ENCODE measurements at regions not wholly inside any gene's neighbourhood (a gene's known extent, or its start where the extent isn't known, plus 50 kb on each side); places are given as distances from the start of the nearest gene placed in this dataset.

GRCh38 chr2:30356071-30356470 lies 91.0 kb upstream of the LCLAT1 start:
- POLR2A ChIA-PET (ENCODE audit: low non-redundant PET), result no interaction called here
- Histone ChIP-seq H3K27ac (ENCODE audit: low read depth, low read length, poor library complexity, severe bottlenecking) (no peak overlapping the region), H3K4me3 (ENCODE audit: low read depth, low read length, poor library complexity, severe bottlenecking) (no peak overlapping the region), H3K27me3 (replicated peaks; ENCODE audit: insufficient read depth, low read depth, low read length, poor library complexity) (no peaks in the 10 kb centered on the region), H3K9me3 (ENCODE audit: low read depth, low read length, poor library complexity, severe bottlenecking) (no peaks in the 10 kb centered on the region), H3K4me1 (ENCODE audit: insufficient read depth, low read length, poor library complexity, severe bottlenecking) (no peaks in the 10 kb centered on the region), H3K36me3 (ENCODE audit: insufficient read depth, low read length, poor library complexity, severe bottlenecking) (no peaks in the 10 kb centered on the region)
- intact Hi-C loops (cut with micrococcal nuclease; ENCODE audit: unreplicated experiment), result no loop called here
- CTCF ChIA-PET, result no interaction called here
- BruUV-seq (replicated peaks), result no TSS peak
- no peak for TF ChIP-seq EZH2 (IDR thresholded peaks at IDR 0.05; ENCODE audit: borderline replicate concordance, low read depth, low read length, poor library complexity, severe bottlenecking)
- no peak for TF ChIP-seq CTCF (conservative IDR thresholded peaks at IDR 0.05; ENCODE audit: low read depth, low read length)
- no peak for DNase-seq (ENCODE audit: low spot score)

GRCh38 chr2:30356776-30357175 lies 90.3 kb upstream of the LCLAT1 start:
- DNase-seq (ENCODE audit: low spot score), result no peak
- no peaks in the 10 kb centered on the region for H3K4me1 ChIP-seq (ENCODE audit: insufficient read depth, low read length, poor library complexity, severe bottlenecking)
- intact Hi-C loops (cut with micrococcal nuclease; ENCODE audit: unreplicated experiment), result no loop called here
- ChIA-PET POLR2A (ENCODE audit: low non-redundant PET) (no interaction called here), CTCF (no interaction called here)
- TF ChIP-seq CTCF (conservative IDR thresholded peaks at IDR 0.05; ENCODE audit: low read depth, low read length), result no peak
- no peak for TF ChIP-seq EZH2 (IDR thresholded peaks at IDR 0.05; ENCODE audit: borderline replicate concordance, low read depth, low read length, poor library complexity, severe bottlenecking)
- no TSS peak for BruUV-seq (replicated peaks)
- H3K4me3 ChIP-seq (ENCODE audit: low read depth, low read length, poor library complexity, severe bottlenecking), result no peak overlapping the region
- no peaks in the 10 kb centered on the region for H3K27me3 ChIP-seq (replicated peaks; ENCODE audit: insufficient read depth, low read depth, low read length, poor library complexity)
- H3K36me3 ChIP-seq (ENCODE audit: insufficient read depth, low read length, poor library complexity, severe bottlenecking), result no peaks in the 10 kb centered on the region
- no peaks in the 10 kb centered on the region for H3K9me3 ChIP-seq (ENCODE audit: low read depth, low read length, poor library complexity, severe bottlenecking)
- H3K27ac ChIP-seq (ENCODE audit: low read depth, low read length, poor library complexity, severe bottlenecking), result no peak overlapping the region

GRCh38 chr2:30358351-30358750 lies 88.7 kb upstream of the LCLAT1 start:
- Histone ChIP-seq H3K9me3 (ENCODE audit: low read depth, low read length, poor library complexity, severe bottlenecking) (no peaks in the 10 kb centered on the region), H3K4me3 (ENCODE audit: low read depth, low read length, poor library complexity, severe bottlenecking) (no peak overlapping the region), H3K4me1 (ENCODE audit: insufficient read depth, low read length, poor library complexity, severe bottlenecking) (no peaks in the 10 kb centered on the region), H3K27me3 (replicated peaks; ENCODE audit: insufficient read depth, low read depth, low read length, poor library complexity) (no peaks in the 10 kb centered on the region), H3K36me3 (ENCODE audit: insufficient read depth, low read length, poor library complexity, severe bottlenecking) (no peaks in the 10 kb centered on the region), H3K27ac (ENCODE audit: low read depth, low read length, poor library complexity, severe bottlenecking) (no peak overlapping the region)
- BruUV-seq (replicated peaks), result no TSS peak
- intact Hi-C loops (cut with micrococcal nuclease; ENCODE audit: unreplicated experiment), result no loop called here
- ChIA-PET POLR2A (ENCODE audit: low non-redundant PET) (no interaction called here), CTCF (no interaction called here)
- DNase-seq (ENCODE audit: low spot score), result no peak
- no peak for TF ChIP-seq EZH2 (IDR thresholded peaks at IDR 0.05; ENCODE audit: borderline replicate concordance, low read depth, low read length, poor library complexity, severe bottlenecking)
- no peak for TF ChIP-seq CTCF (conservative IDR thresholded peaks at IDR 0.05; ENCODE audit: low read depth, low read length)

Data from A673 (cell line).